GM18499 (cell line): ENCODE measurements at regions not wholly inside any gene's neighbourhood (a gene's known extent, or its start where the extent isn't known, plus 50 kb on each side); places are given as distances from the start of the nearest gene placed in this dataset.
A peak's percentile ranks its signal among the peaks of the same experiment; 100 is the strongest.
"Not testable (repeated sequence)": the region's sequence is repeated elsewhere in the genome, so short reads cannot be mapped to it uniquely, and the experiment has no call there.

Experiments
- ATAC-seq: cut with Tn5 transposase; IDR thresholded peaks from one replicate; pipeline ENCODE4 v1.9.1; 2021; ENCODE audit warnings: moderate number of reproducible peaks; ENCODE audit not compliant: insufficient read depth, unreplicated experiment

- peak; percentile 59 for ATAC-seq
Observed at GRCh38 chr1:38527373-38527966, 332.1 kb downstream of the RRAGC start.

GRCh38 chr1:38526046-38526445 lies 333.5 kb downstream of the RRAGC start:
- ATAC-seq, result no peak

- no peak for ATAC-seq
Observed at GRCh38 chr1:38525343-38526043, 334.1 kb downstream of the RRAGC start.

GRCh38 chr1:38524025-38524641 lies 335.4 kb downstream of the RRAGC start:
- ATAC-seq, result no peak

- no peak for ATAC-seq
Observed at GRCh38 chr1:38523568-38523939, 336.0 kb downstream of the RRAGC start.

GRCh38 chr1:38522915-38523567 lies 336.5 kb downstream of the RRAGC start:
- ATAC-seq, result no peak

GRCh38 chr1:38516560-38516959 lies 343.0 kb downstream of the RRAGC start:
- ATAC-seq, result no peak

GRCh38 chr1:38512789-38513188 lies 346.8 kb downstream of the RRAGC start:
- no peak for ATAC-seq

- no peak for ATAC-seq
Observed at GRCh38 chr1:38512024-38512767, 347.4 kb downstream of the RRAGC start.

GRCh38 chr1:38508232-38508631 lies 351.3 kb downstream of the RRAGC start:
- ATAC-seq, result no peak

- no peak for ATAC-seq
Observed at GRCh38 chr1:38507563-38507962, 352.0 kb downstream of the RRAGC start.

GRCh38 chr1:38505944-38506343 lies 353.6 kb downstream of the RRAGC start:
- no peak for ATAC-seq

- ATAC-seq, result no peak
Observed at GRCh38 chr1:38502758-38503157, 356.8 kb downstream of the RRAGC start.

- ATAC-seq, result no peak
Observed at GRCh38 chr1:38500891-38501290, 358.7 kb downstream of the RRAGC start.

GRCh38 chr1:38500352-38500751 lies 359.2 kb downstream of the RRAGC start:
- ATAC-seq, result no peak

- ATAC-seq, result no peak
Observed at GRCh38 chr1:38498686-38499085, 360.9 kb downstream of the RRAGC start.

GRCh38 chr1:38497921-38498656 lies 361.5 kb downstream of the RRAGC start:
- no peak for ATAC-seq

- ATAC-seq, result not testable (repeated sequence)
Observed at GRCh38 chr1:38493306-38493705, 366.3 kb downstream of the RRAGC start.

- no peak for ATAC-seq
Observed at GRCh38 chr1:38489844-38490270, 369.7 kb downstream of the RRAGC start.
